GM19193 (cell line): ENCODE measurements at regions not wholly inside any gene's neighbourhood (a gene's known extent, or its start where the extent isn't known, plus 50 kb on each side); places are given as distances from the start of the nearest gene placed in this dataset.

ENCODE experiments used
- POLR2A ChIP-seq: IDR thresholded peaks from 4 replicates; pipeline ENCODE4 v1.6.1; 2011; ENCODE audit not compliant: insufficient read depth, insufficient read length; ENCODE audit errors: extremely low read depth

- no peak for TF ChIP-seq POLR2A
Measured at GRCh38 chr2:181165199-181165868, 184.9 kb downstream of the UBE2E3 start.

GRCh38 chr2:181169503-181169902 lies 189.1 kb downstream of the UBE2E3 start:
- no peak for TF ChIP-seq POLR2A

DNA sequence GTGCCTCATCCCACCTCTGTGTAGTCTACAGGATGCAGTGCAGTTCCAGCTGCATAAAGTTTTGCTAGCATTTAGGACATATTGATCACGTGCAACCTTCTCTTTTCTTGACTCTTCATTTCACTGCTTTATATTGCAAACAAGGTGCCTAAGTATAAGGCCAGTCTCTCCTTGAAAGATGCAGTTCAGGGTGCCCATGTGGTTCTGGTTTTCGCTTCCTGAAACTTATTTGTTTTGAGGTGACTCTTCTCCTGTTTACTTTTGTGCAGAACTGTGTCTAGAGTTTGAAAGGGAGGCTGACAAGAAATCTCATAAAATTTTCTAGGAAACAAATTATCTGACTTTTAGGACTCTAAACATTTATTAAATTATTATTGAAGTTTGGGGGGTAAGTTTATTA lies 189.9 kb downstream of the UBE2E3 start:
- no peak for TF ChIP-seq POLR2A

DNA sequence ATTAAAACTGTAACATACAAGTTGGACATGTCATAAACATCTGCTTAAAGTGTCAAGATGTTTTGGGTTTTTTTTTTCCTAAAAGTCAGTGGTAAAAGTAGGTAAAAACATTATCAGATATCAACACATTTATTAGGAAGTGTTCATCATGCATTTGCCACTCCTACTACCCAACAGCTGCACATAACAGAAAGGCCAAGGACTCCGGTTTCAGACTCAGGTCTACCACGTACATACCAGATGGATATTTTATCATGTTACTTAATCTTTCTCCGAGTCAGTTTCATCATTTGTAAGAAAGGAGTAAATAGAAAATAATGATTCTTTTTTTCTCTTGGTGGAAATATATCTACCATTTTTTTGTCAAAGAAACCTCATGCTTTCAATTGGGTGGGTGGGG lies 192.3 kb downstream of the UBE2E3 start:
- TF ChIP-seq POLR2A = no peak

DNA sequence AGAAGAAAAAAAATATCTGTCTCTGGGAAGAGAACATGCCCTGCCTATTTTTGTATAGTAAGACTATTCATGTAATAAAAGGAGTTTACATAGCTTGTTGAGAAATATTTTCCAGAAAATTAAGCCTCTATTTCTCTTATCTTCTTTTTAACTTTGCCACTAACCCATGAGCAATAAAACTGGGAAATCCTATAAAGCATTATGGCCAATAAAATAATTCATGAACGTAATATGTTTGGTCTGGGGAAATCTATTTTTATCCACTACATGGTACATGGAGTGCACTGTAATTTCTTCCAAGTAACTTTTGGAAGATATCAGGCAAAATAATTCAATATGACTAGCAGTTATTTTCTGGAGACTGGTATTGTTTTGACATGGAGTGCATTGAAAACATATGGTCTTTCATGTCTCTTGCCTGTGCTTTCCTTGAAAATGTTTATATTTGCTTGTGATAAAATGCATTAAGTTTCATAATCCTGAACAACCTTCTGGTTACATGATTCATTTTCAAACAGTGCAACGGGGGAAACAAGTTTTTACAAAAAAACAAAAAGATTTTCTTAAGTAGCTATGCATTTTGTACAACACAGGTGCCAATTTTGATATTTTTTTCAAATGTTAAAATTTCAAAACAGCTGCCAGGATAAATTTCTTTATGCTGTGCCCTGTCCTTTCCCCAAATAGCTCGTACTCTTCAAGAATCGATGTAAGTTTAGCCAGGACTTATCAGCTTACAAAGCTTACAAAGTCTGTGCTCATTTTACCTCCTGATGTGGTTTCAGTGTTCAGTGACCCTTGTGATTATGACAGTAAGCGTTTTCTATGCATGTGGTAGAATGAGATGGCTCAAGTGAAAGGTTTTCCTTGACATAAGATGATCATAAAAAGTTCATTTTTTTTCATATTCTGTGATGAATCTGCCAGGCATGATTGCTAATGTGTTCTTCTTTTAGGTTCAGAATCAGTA lies 194.5 kb downstream of the UBE2E3 start:
- no peak for TF ChIP-seq POLR2A

- TF ChIP-seq POLR2A = no peak
Measured at GRCh38 chr2:181176540-181176939, 196.1 kb downstream of the UBE2E3 start.

DNA sequence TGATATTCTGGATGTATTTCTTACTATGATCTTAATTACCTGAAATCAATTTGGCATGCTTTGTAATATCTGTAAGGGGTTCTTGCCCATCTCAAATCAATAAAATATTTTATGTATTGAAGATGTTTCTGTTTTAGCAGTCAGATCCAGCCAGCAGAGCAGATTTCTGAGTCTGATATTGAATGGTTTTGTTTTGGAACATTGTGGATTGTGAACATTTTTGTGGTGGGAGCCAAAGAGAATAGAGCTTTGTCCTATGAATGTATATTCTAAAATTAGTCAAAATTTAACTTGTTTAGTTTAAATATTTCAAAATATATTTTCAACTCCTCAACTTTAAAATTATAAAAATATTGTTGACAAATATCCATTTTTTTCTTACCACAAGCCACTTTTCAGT lies 197.0 kb downstream of the UBE2E3 start:
- TF ChIP-seq POLR2A = no peak

DNA sequence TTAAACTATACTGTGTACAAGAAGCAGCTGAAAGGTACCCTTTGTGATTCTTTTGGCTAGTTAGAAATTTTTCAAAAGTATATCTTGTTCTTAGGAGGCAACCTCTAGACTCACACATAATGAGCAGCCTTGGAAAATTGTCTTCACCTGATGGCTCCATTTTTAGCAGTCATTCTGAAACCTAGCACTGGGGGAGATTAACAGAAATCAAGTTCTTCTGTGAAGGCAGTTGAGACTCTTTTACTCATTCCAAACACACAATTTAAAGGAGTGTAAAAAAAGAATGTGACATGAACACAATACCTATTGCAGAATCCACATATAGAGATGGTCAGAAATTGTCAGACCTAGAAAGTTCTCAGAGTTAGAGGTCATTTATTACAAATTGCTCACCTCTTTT lies 197.7 kb downstream of the UBE2E3 start:
- TF ChIP-seq POLR2A = no peak

- TF ChIP-seq POLR2A = no peak
Measured at GRCh38 chr2:181178823-181179412, 198.5 kb downstream of the UBE2E3 start.

- TF ChIP-seq POLR2A = no peak
Measured at GRCh38 chr2:181183878-181184542, 203.6 kb downstream of the UBE2E3 start.

- TF ChIP-seq POLR2A = no peak
Measured at GRCh38 chr2:181185421-181185820, 205.0 kb downstream of the UBE2E3 start.

GRCh38 chr2:181185948-181186347 lies 205.5 kb downstream of the UBE2E3 start:
- no peak for TF ChIP-seq POLR2A

- TF ChIP-seq POLR2A = no peak
Measured at GRCh38 chr2:181188605-181189004, 208.2 kb downstream of the UBE2E3 start.

DNA sequence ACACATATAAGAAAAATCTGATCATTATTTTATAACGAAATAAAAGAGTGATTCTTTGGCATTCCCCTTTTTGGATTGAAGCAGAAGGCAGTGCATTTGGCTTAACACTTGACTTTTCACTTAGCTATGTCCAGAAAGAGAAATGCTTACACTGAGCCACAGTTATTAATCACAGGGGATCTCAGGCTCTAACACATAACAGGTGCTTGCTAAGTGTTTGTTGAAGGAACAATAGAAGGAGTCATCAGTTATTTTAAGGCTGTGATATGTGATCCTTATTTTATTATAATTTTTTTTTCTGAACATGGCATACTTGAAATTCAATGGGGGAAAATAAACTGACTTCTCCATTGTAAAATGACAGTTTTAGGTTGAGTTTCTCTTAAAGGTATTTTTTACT lies 209.5 kb downstream of the UBE2E3 start:
- no peak for TF ChIP-seq POLR2A

DNA sequence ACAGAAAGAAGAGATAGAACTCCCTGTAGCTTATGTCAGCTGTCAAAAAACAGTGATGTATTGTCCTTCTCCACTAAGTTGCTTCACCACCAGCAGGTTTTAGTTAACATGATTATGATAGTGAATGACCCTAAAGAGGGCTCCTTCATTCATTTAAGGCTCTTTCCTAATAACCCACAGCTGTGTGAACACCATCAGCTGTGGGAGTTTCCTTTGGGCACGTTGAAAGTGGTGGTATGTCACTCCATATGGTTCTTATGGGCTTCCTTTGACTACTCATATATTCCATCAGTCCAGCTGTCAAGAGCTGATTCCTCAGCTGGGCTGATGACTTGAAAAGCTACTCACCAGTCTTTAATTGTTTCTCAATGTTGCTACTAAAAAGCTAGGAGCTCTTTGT lies 210.3 kb downstream of the UBE2E3 start:
- TF ChIP-seq POLR2A = no peak
